Right lobe of liver (tissue), 6 donors: ENCODE measurements at regions not wholly inside any gene's neighbourhood (a gene's known extent, or its start where the extent isn't known, plus 50 kb on each side); places are given as distances from the start of the nearest gene placed in this dataset.

Experiments used
- ATAC-seq, 4 donors: fragments of 200-7000 bp; cut with Tn5 transposase; one replicate each; pipeline ENCODE4 v1.9.1; 2020; ENCODE audit warnings: mild to moderate bottlenecking in 4 of 4, moderate library complexity in 4 of 4
- DNase-seq, 3 donors: peaks; one replicate each; pipeline ENCODE4 v3.0.0-alpha.2; 2020
- H3K27ac ChIP-seq, 3 donors: fragments of 200-600 bp; one replicate each; pipeline ENCODE4 v1.8.0; 2022
- H3K27me3 ChIP-seq, 2 donors: fragments of 200-600 bp; one replicate each; pipeline ENCODE4 v1.8.0; 2022
- H3K36me3 ChIP-seq, 4 donors: fragments of 200-600 bp; sonication (generic) in 1 of 4; one replicate each; pipeline versions ENCODE4 v1.5.1 to v1.8.0; 2017 to 2022; ENCODE audit warnings: control low read depth in 1 of 4
- H3K4me1 ChIP-seq, 4 donors: fragments of 200-600 bp; sonication (generic) in 1 of 4; one replicate each; pipeline versions ENCODE4 v1.5.1 to v1.8.0; 2017 to 2022; ENCODE audit warnings: control low read depth in 1 of 4
- H3K4me3 ChIP-seq, 3 donors: fragments of 200-600 bp; one replicate each; pipeline ENCODE4 v1.8.0; 2022
- H3K9me3 ChIP-seq, 4 donors: fragments of 200-600 bp; sonication (generic) in 1 of 4; one replicate each; pipeline versions ENCODE4 v1.5.1 to v1.8.0; 2017 to 2022; ENCODE audit warnings: control low read depth in 1 of 4
- POLR2A ChIP-seq: fragments of 450-650 bp; IDR thresholded peaks from one replicate; pipeline ENCODE4 v1.6.1; 2017; ENCODE audit warnings: antibody characterized with exemption, mild to moderate bottlenecking
- WGBS: methylation state at CpG from one replicate; pipeline ENCODE4 v1.1.6; 2018; ENCODE audit warnings: low coverage, low lambda C conversion rate; ENCODE audit not compliant: insufficient coverage; ENCODE audit errors: missing lambda C conversion rate; 5-methylcytosine and 5-hydroxymethylcytosine counted together
- intact Hi-C, 2 donors: fragments of 100-400 bp; cut with DNase I; formaldehyde crosslinking; loops; one replicate each; pipeline versions ENCODE4 v1.11.2 to v1.14.1; 2022
- TF ChIP-seq, protein P1 (sequence below), 4 donors: fragments of 200-600 bp in 3 of 4; fragments of 450-650 bp in 1 of 4; IDR thresholded peaks; one replicate each; pipeline versions ENCODE4 v1.5.1 to v1.8.0; 2016 to 2022; ENCODE audit warnings: antibody characterized with exemption in 4 of 4, mild to moderate bottlenecking in 2 of 4
- donor health status: DM: no; HTN: yes; CAD: no.
- donor health status: DM: no; HTN: no; CAD: no.
- donor health status: DM: no; HTN: no; CAD: no.
- donor health status: DM: no; HTN: yes; CAD: no.
- donor health status: DM: no; HTN: yes; CAD: no.

- DNase-seq: no peak
- TF ChIP-seq, protein P1, sequence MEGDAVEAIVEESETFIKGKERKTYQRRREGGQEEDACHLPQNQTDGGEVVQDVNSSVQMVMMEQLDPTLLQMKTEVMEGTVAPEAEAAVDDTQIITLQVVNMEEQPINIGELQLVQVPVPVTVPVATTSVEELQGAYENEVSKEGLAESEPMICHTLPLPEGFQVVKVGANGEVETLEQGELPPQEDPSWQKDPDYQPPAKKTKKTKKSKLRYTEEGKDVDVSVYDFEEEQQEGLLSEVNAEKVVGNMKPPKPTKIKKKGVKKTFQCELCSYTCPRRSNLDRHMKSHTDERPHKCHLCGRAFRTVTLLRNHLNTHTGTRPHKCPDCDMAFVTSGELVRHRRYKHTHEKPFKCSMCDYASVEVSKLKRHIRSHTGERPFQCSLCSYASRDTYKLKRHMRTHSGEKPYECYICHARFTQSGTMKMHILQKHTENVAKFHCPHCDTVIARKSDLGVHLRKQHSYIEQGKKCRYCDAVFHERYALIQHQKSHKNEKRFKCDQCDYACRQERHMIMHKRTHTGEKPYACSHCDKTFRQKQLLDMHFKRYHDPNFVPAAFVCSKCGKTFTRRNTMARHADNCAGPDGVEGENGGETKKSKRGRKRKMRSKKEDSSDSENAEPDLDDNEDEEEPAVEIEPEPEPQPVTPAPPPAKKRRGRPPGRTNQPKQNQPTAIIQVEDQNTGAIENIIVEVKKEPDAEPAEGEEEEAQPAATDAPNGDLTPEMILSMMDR (IDR thresholded peaks at IDR 0.05): no peak
- no peak for TF ChIP-seq POLR2A
- H3K4me1 ChIP-seq: no peaks in the 10 kb centered on the region
- intact Hi-C loops: no loop called here
- ATAC-seq: no peak
- H3K27me3 ChIP-seq: no peaks in the 10 kb centered on the region
- no peaks in the 10 kb centered on the region for H3K9me3 ChIP-seq
- 76% methylated on average over 3 of the region's 3 CpGs for WGBS
- H3K4me3 ChIP-seq: no peak overlapping the region
- H3K36me3 ChIP-seq: no peaks in the 10 kb centered on the region
- no peak overlapping the region for H3K27ac ChIP-seq
These were observed 366.4 kb downstream of the ETNK1 start for GRCh38 chr12:22991250-22991844.

GRCh38 chr12:22993609-22994315 lies 368.8 kb downstream of the ETNK1 start:
- Histone ChIP-seq H3K27ac (no peak overlapping the region), H3K4me3 (no peak overlapping the region), H3K36me3 (no peaks in the 10 kb centered on the region), H3K27me3 (no peaks in the 10 kb centered on the region), H3K9me3 (no peaks in the 10 kb centered on the region), H3K4me1 (no peaks in the 10 kb centered on the region)
- DNase-seq (no peak), ATAC-seq (no peak)
- intact Hi-C loops: no loop called here
- TF ChIP-seq, protein P1 (IDR thresholded peaks at IDR 0.05): no peak
- no peak for TF ChIP-seq POLR2A
- 77% methylated on average over 4 of the region's 4 CpGs for WGBS

DNA sequence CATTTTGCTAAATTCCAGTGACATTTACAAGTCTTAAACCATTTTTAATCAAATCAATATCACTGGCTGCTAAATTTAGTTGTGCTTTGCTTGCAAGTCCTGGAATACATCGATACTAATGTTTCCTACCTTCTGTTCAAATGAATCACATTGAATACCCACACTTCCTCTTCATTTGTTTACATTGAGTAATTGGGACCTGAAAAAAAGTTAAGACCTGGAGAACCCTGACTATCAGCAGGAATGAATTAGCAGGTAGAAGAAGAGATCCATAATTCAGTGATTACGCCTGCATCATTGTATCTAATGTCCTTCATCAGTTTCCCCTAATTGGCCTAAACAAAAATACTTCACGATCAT lies 369.3 kb downstream of the ETNK1 start:
- DNase-seq (no peak), ATAC-seq (peak in 1 of 4 donors; percentile 20)
- 79% methylated on average over 3 of the region's 3 CpGs for WGBS
- no peaks in the 10 kb centered on the region for H3K9me3 ChIP-seq
- TF ChIP-seq, protein P1 (IDR thresholded peaks at IDR 0.05): no peak
- no peak for TF ChIP-seq POLR2A
- H3K4me1 ChIP-seq: no peaks in the 10 kb centered on the region
- no peak overlapping the region for H3K4me3 ChIP-seq
- no peaks in the 10 kb centered on the region for H3K27me3 ChIP-seq
- intact Hi-C loops: no loop called here
- no peaks in the 10 kb centered on the region for H3K36me3 ChIP-seq
- H3K27ac ChIP-seq: no peak overlapping the region

DNA sequence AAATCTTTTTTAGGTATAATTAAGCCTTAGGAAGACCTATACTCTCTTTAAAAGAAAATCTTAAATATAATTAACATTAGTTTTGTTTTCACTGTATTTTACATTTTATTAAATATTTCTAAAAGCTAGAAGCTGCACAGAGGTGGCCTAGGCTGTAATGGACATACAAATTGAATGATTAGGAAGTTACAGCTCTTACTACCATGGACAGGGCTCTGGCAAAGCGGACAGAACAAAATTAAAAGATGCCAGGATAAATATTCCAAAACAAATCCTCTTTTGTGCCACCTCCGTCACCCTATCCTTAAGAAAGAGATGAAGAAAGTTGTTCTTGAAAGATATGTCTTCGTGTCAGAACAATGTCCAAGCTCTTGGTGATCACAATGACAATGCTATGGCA lies 376.5 kb downstream of the ETNK1 start:
- H3K27ac ChIP-seq: no peak overlapping the region
- H3K9me3 ChIP-seq: no peaks in the 10 kb centered on the region
- no peaks in the 10 kb centered on the region for H3K27me3 ChIP-seq
- no peaks in the 10 kb centered on the region for H3K36me3 ChIP-seq
- intact Hi-C loops: no loop called here
- TF ChIP-seq POLR2A: no peak
- TF ChIP-seq, protein P1 (IDR thresholded peaks at IDR 0.05): no peak
- 50% methylated on average over 3 of the region's 3 CpGs for WGBS
- H3K4me1 ChIP-seq: peaks cover 0 to 23% (median 3%) of the 10 kb centered on the region in 4 donors
- no peak overlapping the region for H3K4me3 ChIP-seq
- ATAC-seq (no peak), DNase-seq (no peak)
